ENCODE measurements at regions not wholly inside any gene's neighbourhood (a gene's known extent, or its start where the extent isn't known, plus 50 kb on each side); places are given as distances from the start of the nearest gene placed in this dataset.

- TF ChIP-seq CTCF (IDR thresholded peaks at IDR 0.05; ENCODE audit: extremely low read depth, insufficient read depth, missing control alignments): no peak
- DNase-seq (ENCODE audit: low spot score): no peak
- in situ Hi-C loops (cut with MboI; ENCODE audit: low pct_unique_long_range_greater_than_20kb, low sequenced_read_pairs, unreplicated experiment): no loop called here
These were observed 580.4 kb upstream of the KLF4 start for GRCh38 chr9:108069991-108070390.

- DNase-seq (ENCODE audit: low spot score): no peak
- in situ Hi-C loops (cut with MboI; ENCODE audit: low pct_unique_long_range_greater_than_20kb, low sequenced_read_pairs, unreplicated experiment): no loop called here
- no peak for TF ChIP-seq CTCF (IDR thresholded peaks at IDR 0.05; ENCODE audit: extremely low read depth, insufficient read depth, missing control alignments)
These were observed 573.1 kb upstream of the KLF4 start for GRCh38 chr9:108062680-108063079.

GRCh38 chr9:108060175-108060574, 570.6 kb upstream of the KLF4 start:
- no peak for TF ChIP-seq CTCF (IDR thresholded peaks at IDR 0.05; ENCODE audit: extremely low read depth, insufficient read depth, missing control alignments)
- in situ Hi-C loops (cut with MboI; ENCODE audit: low pct_unique_long_range_greater_than_20kb, low sequenced_read_pairs, unreplicated experiment): no loop called here
- no peak for DNase-seq (ENCODE audit: low spot score)

GRCh38 chr9:108058135-108058814, 568.7 kb upstream of the KLF4 start:
- DNase-seq (ENCODE audit: low spot score): no peak
- in situ Hi-C loops (cut with MboI; ENCODE audit: low pct_unique_long_range_greater_than_20kb, low sequenced_read_pairs, unreplicated experiment): no loop called here
- TF ChIP-seq CTCF (IDR thresholded peaks at IDR 0.05; ENCODE audit: extremely low read depth, insufficient read depth, missing control alignments): no peak

GRCh38 chr9:108057421-108058134, 568.0 kb upstream of the KLF4 start:
- DNase-seq (ENCODE audit: low spot score): no peak
- in situ Hi-C loops (cut with MboI; ENCODE audit: low pct_unique_long_range_greater_than_20kb, low sequenced_read_pairs, unreplicated experiment): no loop called here
- TF ChIP-seq CTCF (IDR thresholded peaks at IDR 0.05; ENCODE audit: extremely low read depth, insufficient read depth, missing control alignments): no peak

- no peak for TF ChIP-seq CTCF (IDR thresholded peaks at IDR 0.05; ENCODE audit: extremely low read depth, insufficient read depth, missing control alignments)
These were observed 567.3 kb upstream of the KLF4 start for GRCh38 chr9:108056805-108057386.

More at GRCh38 chr9:108056805-108057386, 567.3 kb upstream of the KLF4 start:
- in situ Hi-C loops (cut with MboI; ENCODE audit: low pct_unique_long_range_greater_than_20kb, low sequenced_read_pairs, unreplicated experiment): no loop called here
- DNase-seq (ENCODE audit: low spot score): no peak
